GM23338 (cell line): ENCODE measurements at regions not wholly inside any gene's neighbourhood (a gene's known extent, or its start where the extent isn't known, plus 50 kb on each side); places are given as distances from the start of the nearest gene placed in this dataset.

Source experiments
- ATAC-seq: fragments of 200-7000 bp; cut with Tn5 transposase; 3 replicates; pipeline ENCODE4 v1.9.1; 2020
- DNase-seq: peaks from one replicate; pipeline ENCODE4 v3.0.0-alpha.2; 2015; ENCODE audit warnings: low spot score
- H2AFZ ChIP-seq: fragments of 200-600 bp; sonication (generic); 2 replicates; pipeline ENCODE4 v1.8.0; 2016; ENCODE audit warnings: antibody characterized with exemption, mild to moderate bottlenecking, moderate library complexity
- H3F3A ChIP-seq: fragments of 200-600 bp; sonication (generic); replicated peaks from 2 replicates; pipeline ENCODE4 v1.8.0; 2017; ENCODE audit warnings: antibody characterized with exemption, mixed run types, low read depth
- H3K27ac ChIP-seq: fragments of 200-600 bp; sonication (generic); 2 replicates; pipeline ENCODE4 v1.6.1; 2016; ENCODE audit warnings: low read depth
- H3K27me3 ChIP-seq: fragments of 200-600 bp; sonication (generic); 2 replicates; pipeline ENCODE4 v1.8.0; 2016; ENCODE audit warnings: mild to moderate bottlenecking, mixed run types, moderate library complexity; ENCODE audit not compliant: insufficient read depth
- H3K36me3 ChIP-seq: fragments of 200-600 bp; sonication (generic); 2 replicates; pipeline ENCODE4 v1.8.0; 2016; ENCODE audit warnings: mild to moderate bottlenecking; ENCODE audit not compliant: insufficient read depth
- H3K4me1 ChIP-seq: fragments of 200-600 bp; sonication (generic); 2 replicates; pipeline ENCODE4 v1.8.0; 2016; ENCODE audit warnings: mild to moderate bottlenecking, moderate library complexity; ENCODE audit not compliant: insufficient read depth
- H3K4me2 ChIP-seq: fragments of 200-600 bp; sonication (generic); 2 replicates; pipeline ENCODE4 v1.7.1; 2017; ENCODE audit warnings: mixed run types
- H3K4me3 ChIP-seq: fragments of 200-600 bp; sonication (generic); 2 replicates; pipeline ENCODE4 v1.6.1; 2016; ENCODE audit warnings: mixed run types
- H3K79me2 ChIP-seq: fragments of 200-600 bp; sonication (generic); replicated peaks from 2 replicates; pipeline ENCODE4 v1.8.0; 2017; ENCODE audit warnings: mild to moderate bottlenecking; ENCODE audit not compliant: insufficient read depth
- H3K9me2 ChIP-seq: fragments of 200-600 bp; sonication (generic); 2 replicates; pipeline ENCODE4 v1.8.0; 2017; ENCODE audit not compliant: insufficient read depth
- H4K20me1 ChIP-seq: fragments of 200-600 bp; sonication (generic); replicated peaks from 2 replicates; pipeline ENCODE4 v1.8.0; 2017; ENCODE audit warnings: mild to moderate bottlenecking; ENCODE audit not compliant: insufficient read depth
- H3K27ac Mint-ChIP-seq: 2 replicates; pipeline ENCODE4 v1.8.0; 2020; ENCODE audit warnings: inconsistent platforms, mild to moderate bottlenecking, moderate library complexity, mixed read lengths
- H3K27me3 Mint-ChIP-seq: 3 replicates; pipeline ENCODE4 v1.8.0; 2022; ENCODE audit warnings: low read depth, mild to moderate bottlenecking, moderate library complexity, mixed read lengths, inconsistent platforms; ENCODE audit not compliant: insufficient read depth, poor library complexity
- H3K36me3 Mint-ChIP-seq: 3 replicates; pipeline ENCODE4 v1.8.0; 2021; ENCODE audit warnings: low read depth, mild to moderate bottlenecking, inconsistent platforms, moderate library complexity, mixed read lengths
- H3K4me1 Mint-ChIP-seq: 3 replicates; pipeline ENCODE4 v1.8.0; 2020; ENCODE audit warnings: mild to moderate bottlenecking, inconsistent platforms, mixed read lengths
- H3K4me3 Mint-ChIP-seq: 3 replicates; pipeline ENCODE4 v1.8.0; 2021; ENCODE audit warnings: moderate library complexity, mild to moderate bottlenecking, inconsistent platforms, mixed read lengths
- H3K9me3 Mint-ChIP-seq: 3 replicates; pipeline ENCODE4 v1.8.0; 2020; ENCODE audit warnings: moderate library complexity, mild to moderate bottlenecking, inconsistent platforms, mixed read lengths
- CREB1 ChIP-seq: fragments of 250-450 bp; sonication (Bioruptor Pico); IDR thresholded peaks from 2 replicates; pipeline ENCODE4 v1.5.0; 2020; ENCODE audit warnings: low read depth, mild to moderate bottlenecking, moderate library complexity
- EZH2 ChIP-seq: fragments of 200-600 bp; sonication (generic); IDR thresholded peaks from one replicate; pipeline ENCODE4 v1.8.0; 2017; ENCODE audit warnings: antibody characterized with exemption, mild to moderate bottlenecking, low read depth; ENCODE audit not compliant: unreplicated experiment
- EZH2phosphoT487 ChIP-seq: fragments of 200-600 bp; sonication (generic); IDR thresholded peaks from one replicate; pipeline ENCODE4 v1.8.1; 2018; ENCODE audit warnings: antibody characterized with exemption; ENCODE audit not compliant: unreplicated experiment
- JUNB ChIP-seq: IDR thresholded peaks from one replicate; pipeline ENCODE4 v1.6.1; 2016; ENCODE audit warnings: antibody characterized with exemption; ENCODE audit not compliant: unreplicated experiment
- NANOG ChIP-seq: IDR thresholded peaks from 2 replicates; pipeline ENCODE4 v1.6.1; 2016; ENCODE audit warnings: antibody characterized with exemption, borderline replicate concordance
- POLR2AphosphoS5 ChIP-seq: IDR thresholded peaks from 2 replicates; pipeline ENCODE4 v1.6.1; 2016; ENCODE audit warnings: antibody characterized with exemption, low read depth
- REST ChIP-seq: IDR thresholded peaks from one replicate; pipeline ENCODE4 v1.6.1; 2018; ENCODE audit warnings: antibody characterized with exemption; ENCODE audit not compliant: unreplicated experiment
- STAT1 ChIP-seq: IDR thresholded peaks from one replicate; pipeline ENCODE4 v1.6.1; 2016; ENCODE audit warnings: antibody characterized with exemption; ENCODE audit not compliant: unreplicated experiment
- ZNF114 ChIP-seq: fragments of 250-450 bp; sonication (Bioruptor Pico); IDR thresholded peaks from 2 replicates; pipeline ENCODE4 v1.5.0; 2020; ENCODE audit warnings: mild to moderate bottlenecking, moderate library complexity
- ZNF331 ChIP-seq: fragments of 250-450 bp; sonication (Bioruptor Pico); IDR thresholded peaks from 2 replicates; pipeline ENCODE4 v1.5.0; 2020; ENCODE audit warnings: low read depth, mild to moderate bottlenecking, moderate library complexity
- TF ChIP-seq, protein P1 (sequence below), 2 experiments: fragments of 200-600 bp in 1 of 2; sonication (generic) in 1 of 2; conservative IDR thresholded peaks; 2 replicates each; pipeline versions ENCODE4 v1.5.1 to v1.6.1; 2016 to 2017; ENCODE audit warnings: antibody characterized with exemption in 2 of 2, low read depth in 2 of 2, mild to moderate bottlenecking in 2 of 2, moderate library complexity in 1 of 2
- TF ChIP-seq, protein P2 (sequence below): fragments of 250-450 bp; sonication (Bioruptor Pico); IDR thresholded peaks from 2 replicates; pipeline ENCODE4 v1.5.0; 2020; ENCODE audit warnings: mild to moderate bottlenecking, moderate library complexity
- TF ChIP-seq, protein P3 (sequence below): IDR thresholded peaks from 2 replicates; pipeline ENCODE4 v1.6.1; 2016; ENCODE audit warnings: antibody characterized with exemption

DNA sequence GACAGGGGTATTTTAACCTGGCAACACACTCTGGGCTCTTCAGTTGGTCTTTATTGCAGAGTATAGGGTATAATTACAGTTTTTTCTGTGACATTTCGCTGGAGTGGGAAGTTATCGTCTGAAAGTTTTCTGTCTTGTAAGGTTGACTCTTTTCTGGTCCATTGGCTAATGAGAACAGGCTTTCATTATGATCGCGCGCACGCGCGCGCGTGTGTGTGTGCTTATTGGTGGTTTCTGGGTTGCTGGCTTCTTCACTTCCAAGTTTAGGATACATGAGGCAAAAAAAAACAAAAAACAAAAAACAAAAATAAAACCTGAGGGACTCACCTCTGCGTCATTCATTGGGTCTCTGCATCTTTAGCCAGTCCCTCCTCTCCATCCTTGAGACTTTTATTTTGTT is 68.7 kb upstream of the MYOCD start:
- H3K4me2 ChIP-seq = no peak overlapping the region
- H4K20me1 ChIP-seq = no peaks in the 10 kb centered on the region
- H3F3A ChIP-seq = no peaks in the 10 kb centered on the region
- H3K79me2 ChIP-seq = no peaks in the 10 kb centered on the region
- Mint-ChIP-seq H3K4me1 (no peaks in the 10 kb centered on the region), H3K36me3 (no peaks in the 10 kb centered on the region), H3K27me3 (peaks cover 2% of the 10 kb centered on the region), H3K27ac (no peak overlapping the region; the same call in 1 of the 2 replicates), H3K4me3 (no peak overlapping the region), H3K9me3 (no peaks in the 10 kb centered on the region)
- H3K4me3 ChIP-seq = no peak overlapping the region
- no peaks in the 10 kb centered on the region for H3K9me2 ChIP-seq
- no peak overlapping the region for H2AFZ ChIP-seq
- H3K27ac ChIP-seq = no peak overlapping the region
- TF ChIP-seq, protein P1, sequence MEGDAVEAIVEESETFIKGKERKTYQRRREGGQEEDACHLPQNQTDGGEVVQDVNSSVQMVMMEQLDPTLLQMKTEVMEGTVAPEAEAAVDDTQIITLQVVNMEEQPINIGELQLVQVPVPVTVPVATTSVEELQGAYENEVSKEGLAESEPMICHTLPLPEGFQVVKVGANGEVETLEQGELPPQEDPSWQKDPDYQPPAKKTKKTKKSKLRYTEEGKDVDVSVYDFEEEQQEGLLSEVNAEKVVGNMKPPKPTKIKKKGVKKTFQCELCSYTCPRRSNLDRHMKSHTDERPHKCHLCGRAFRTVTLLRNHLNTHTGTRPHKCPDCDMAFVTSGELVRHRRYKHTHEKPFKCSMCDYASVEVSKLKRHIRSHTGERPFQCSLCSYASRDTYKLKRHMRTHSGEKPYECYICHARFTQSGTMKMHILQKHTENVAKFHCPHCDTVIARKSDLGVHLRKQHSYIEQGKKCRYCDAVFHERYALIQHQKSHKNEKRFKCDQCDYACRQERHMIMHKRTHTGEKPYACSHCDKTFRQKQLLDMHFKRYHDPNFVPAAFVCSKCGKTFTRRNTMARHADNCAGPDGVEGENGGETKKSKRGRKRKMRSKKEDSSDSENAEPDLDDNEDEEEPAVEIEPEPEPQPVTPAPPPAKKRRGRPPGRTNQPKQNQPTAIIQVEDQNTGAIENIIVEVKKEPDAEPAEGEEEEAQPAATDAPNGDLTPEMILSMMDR (conservative IDR thresholded peaks at IDR 0.05; ENCODE audit: low read depth in 2 of 2) = no peak
- TF ChIP-seq, protein P2, sequence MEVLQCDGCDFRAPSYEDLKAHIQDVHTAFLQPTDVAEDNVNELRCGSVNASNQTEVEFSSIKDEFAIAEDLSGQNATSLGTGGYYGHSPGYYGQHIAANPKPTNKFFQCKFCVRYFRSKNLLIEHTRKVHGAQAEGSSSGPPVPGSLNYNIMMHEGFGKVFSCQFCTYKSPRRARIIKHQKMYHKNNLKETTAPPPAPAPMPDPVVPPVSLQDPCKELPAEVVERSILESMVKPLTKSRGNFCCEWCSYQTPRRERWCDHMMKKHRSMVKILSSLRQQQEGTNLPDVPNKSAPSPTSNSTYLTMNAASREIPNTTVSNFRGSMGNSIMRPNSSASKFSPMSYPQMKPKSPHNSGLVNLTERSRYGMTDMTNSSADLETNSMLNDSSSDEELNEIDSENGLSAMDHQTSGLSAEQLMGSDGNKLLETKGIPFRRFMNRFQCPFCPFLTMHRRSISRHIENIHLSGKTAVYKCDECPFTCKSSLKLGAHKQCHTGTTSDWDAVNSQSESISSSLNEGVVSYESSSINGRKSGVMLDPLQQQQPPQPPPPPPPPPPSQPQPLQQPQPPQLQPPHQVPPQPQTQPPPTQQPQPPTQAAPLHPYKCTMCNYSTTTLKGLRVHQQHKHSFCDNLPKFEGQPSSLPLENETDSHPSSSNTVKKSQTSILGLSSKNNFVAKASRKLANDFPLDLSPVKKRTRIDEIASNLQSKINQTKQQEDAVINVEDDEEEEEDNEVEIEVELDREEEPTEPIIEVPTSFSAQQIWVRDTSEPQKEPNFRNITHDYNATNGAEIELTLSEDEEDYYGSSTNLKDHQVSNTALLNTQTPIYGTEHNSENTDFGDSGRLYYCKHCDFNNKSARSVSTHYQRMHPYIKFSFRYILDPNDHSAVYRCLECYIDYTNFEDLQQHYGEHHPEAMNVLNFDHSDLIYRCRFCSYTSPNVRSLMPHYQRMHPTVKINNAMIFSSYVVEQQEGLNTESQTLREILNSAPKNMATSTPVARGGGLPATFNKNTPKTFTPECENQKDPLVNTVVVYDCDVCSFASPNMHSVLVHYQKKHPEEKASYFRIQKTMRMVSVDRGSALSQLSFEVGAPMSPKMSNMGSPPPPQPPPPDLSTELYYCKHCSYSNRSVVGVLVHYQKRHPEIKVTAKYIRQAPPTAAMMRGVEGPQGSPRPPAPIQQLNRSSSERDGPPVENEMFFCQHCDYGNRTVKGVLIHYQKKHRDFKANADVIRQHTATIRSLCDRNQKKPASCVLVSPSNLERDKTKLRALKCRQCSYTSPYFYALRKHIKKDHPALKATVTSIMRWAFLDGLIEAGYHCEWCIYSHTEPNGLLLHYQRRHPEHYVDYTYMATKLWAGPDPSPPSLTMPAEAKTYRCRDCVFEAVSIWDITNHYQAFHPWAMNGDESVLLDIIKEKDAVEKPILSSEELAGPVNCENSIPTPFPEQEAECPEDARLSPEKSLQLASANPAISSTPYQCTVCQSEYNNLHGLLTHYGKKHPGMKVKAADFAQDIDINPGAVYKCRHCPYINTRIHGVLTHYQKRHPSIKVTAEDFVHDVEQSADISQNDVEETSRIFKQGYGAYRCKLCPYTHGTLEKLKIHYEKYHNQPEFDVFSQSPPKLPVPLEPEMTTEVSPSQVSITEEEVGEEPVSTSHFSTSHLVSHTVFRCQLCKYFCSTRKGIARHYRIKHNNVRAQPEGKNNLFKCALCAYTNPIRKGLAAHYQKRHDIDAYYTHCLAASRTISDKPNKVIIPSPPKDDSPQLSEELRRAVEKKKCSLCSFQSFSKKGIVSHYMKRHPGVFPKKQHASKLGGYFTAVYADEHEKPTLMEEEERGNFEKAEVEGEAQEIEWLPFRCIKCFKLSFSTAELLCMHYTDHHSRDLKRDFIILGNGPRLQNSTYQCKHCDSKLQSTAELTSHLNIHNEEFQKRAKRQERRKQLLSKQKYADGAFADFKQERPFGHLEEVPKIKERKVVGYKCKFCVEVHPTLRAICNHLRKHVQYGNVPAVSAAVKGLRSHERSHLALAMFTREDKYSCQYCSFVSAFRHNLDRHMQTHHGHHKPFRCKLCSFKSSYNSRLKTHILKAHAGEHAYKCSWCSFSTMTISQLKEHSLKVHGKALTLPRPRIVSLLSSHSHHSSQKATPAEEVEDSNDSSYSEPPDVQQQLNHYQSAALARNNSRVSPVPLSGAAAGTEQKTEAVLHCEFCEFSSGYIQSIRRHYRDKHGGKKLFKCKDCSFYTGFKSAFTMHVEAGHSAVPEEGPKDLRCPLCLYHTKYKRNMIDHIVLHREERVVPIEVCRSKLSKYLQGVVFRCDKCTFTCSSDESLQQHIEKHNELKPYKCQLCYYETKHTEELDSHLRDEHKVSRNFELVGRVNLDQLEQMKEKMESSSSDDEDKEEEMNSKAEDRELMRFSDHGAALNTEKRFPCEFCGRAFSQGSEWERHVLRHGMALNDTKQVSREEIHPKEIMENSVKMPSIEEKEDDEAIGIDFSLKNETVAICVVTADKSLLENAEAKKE (CRISPR knock-in tag) = no peak
- TF ChIP-seq EZH2 (no peak), NANOG (no peak), CREB1 (CRISPR knock-in tag) (no peak), ZNF114 (CRISPR knock-in tag) (no peak), STAT1 (no peak), REST (no peak), EZH2phosphoT487 (no peak), JUNB (no peak), ZNF331 (CRISPR knock-in tag) (no peak), POLR2AphosphoS5 (no peak)
- TF ChIP-seq, protein P3, sequence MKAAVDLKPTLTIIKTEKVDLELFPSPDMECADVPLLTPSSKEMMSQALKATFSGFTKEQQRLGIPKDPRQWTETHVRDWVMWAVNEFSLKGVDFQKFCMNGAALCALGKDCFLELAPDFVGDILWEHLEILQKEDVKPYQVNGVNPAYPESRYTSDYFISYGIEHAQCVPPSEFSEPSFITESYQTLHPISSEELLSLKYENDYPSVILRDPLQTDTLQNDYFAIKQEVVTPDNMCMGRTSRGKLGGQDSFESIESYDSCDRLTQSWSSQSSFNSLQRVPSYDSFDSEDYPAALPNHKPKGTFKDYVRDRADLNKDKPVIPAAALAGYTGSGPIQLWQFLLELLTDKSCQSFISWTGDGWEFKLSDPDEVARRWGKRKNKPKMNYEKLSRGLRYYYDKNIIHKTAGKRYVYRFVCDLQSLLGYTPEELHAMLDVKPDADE = no peak
- no peaks in the 10 kb centered on the region for H3K36me3 ChIP-seq
- DNase-seq (no peak), ATAC-seq (no peak)
- no peaks in the 10 kb centered on the region for H3K27me3 ChIP-seq
- no peaks in the 10 kb centered on the region for H3K4me1 ChIP-seq
